WTC11 (cell line): ENCODE measurements at regions not wholly inside any gene's neighbourhood (a gene's known extent, or its start where the extent isn't known, plus 50 kb on each side); places are given as distances from the start of the nearest gene placed in this dataset.

Source experiments
- GRHL2 ChIP-seq: fragments of 250-450 bp; sonication (Bioruptor Pico); IDR thresholded peaks from 2 replicates; pipeline ENCODE4 v1.8.0; 2022; ENCODE audit warnings: mild to moderate bottlenecking, moderate library complexity; ENCODE audit not compliant: insufficient replicate concordance, severe bottlenecking
- IRF2 ChIP-seq: sonication (generic); formaldehyde crosslinking; IDR thresholded peaks from 2 replicates; pipeline ENCODE4 v1.8.0; 2022; ENCODE audit warnings: low read depth, missing genetic modification reagents, borderline replicate concordance
- TEAD1 ChIP-seq: sonication (generic); formaldehyde crosslinking; IDR thresholded peaks from 2 replicates; pipeline ENCODE4 v1.8.0; 2022; ENCODE audit warnings: mild to moderate bottlenecking, missing genetic modification reagents
- TF ChIP-seq, protein P1 (sequence below): sonication (generic); formaldehyde crosslinking; IDR thresholded peaks from 2 replicates; pipeline ENCODE4 v1.8.0; 2022; ENCODE audit warnings: mild to moderate bottlenecking, missing genetic modification reagents
- TF ChIP-seq, protein P2 (sequence below): fragments of 200-600 bp; IDR thresholded peaks from 2 replicates; pipeline ENCODE4 v1.8.0; 2022; ENCODE audit warnings: antibody characterized with exemption
- TF ChIP-seq, protein P3 (sequence below): sonication (generic); formaldehyde crosslinking; IDR thresholded peaks from 2 replicates; pipeline ENCODE4 v1.8.1; 2023; ENCODE audit warnings: mild to moderate bottlenecking, moderate library complexity, missing genetic modification reagents
- TF ChIP-seq, protein P4 (sequence below): sonication (generic); formaldehyde crosslinking; IDR thresholded peaks from 2 replicates; pipeline ENCODE4 v1.8.0; 2023; ENCODE audit warnings: missing genetic modification reagents

DNA sequence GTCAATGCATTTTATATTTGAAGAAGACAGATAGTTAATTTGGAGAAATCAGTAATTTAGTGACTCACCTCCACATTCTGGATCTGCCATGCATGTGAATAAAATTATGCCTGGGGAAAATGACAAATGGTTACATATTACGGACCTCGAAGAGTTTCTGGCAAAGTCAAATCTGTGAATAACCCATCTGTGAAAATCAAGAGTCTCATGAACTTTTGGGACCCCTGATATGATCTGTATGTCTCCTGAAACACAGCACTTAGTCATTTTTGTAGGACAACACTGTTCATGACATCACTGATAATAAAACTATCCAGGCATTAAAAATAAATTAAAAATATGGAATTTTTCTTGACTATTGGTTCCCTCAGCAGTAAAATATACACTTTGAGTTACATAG, 584.5 kb downstream of the TLE4 start:
- TF ChIP-seq, protein P1, sequence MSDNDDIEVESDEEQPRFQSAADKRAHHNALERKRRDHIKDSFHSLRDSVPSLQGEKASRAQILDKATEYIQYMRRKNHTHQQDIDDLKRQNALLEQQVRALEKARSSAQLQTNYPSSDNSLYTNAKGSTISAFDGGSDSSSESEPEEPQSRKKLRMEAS (CRISPR knock-in tag) = no peak
- TF ChIP-seq, protein P2, sequence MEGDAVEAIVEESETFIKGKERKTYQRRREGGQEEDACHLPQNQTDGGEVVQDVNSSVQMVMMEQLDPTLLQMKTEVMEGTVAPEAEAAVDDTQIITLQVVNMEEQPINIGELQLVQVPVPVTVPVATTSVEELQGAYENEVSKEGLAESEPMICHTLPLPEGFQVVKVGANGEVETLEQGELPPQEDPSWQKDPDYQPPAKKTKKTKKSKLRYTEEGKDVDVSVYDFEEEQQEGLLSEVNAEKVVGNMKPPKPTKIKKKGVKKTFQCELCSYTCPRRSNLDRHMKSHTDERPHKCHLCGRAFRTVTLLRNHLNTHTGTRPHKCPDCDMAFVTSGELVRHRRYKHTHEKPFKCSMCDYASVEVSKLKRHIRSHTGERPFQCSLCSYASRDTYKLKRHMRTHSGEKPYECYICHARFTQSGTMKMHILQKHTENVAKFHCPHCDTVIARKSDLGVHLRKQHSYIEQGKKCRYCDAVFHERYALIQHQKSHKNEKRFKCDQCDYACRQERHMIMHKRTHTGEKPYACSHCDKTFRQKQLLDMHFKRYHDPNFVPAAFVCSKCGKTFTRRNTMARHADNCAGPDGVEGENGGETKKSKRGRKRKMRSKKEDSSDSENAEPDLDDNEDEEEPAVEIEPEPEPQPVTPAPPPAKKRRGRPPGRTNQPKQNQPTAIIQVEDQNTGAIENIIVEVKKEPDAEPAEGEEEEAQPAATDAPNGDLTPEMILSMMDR = no peak
- TF ChIP-seq TEAD1 (CRISPR knock-in tag) (no peak), IRF2 (CRISPR knock-in tag) (no peak), GRHL2 (CRISPR knock-in tag) (no peak)
- TF ChIP-seq, protein P3, sequence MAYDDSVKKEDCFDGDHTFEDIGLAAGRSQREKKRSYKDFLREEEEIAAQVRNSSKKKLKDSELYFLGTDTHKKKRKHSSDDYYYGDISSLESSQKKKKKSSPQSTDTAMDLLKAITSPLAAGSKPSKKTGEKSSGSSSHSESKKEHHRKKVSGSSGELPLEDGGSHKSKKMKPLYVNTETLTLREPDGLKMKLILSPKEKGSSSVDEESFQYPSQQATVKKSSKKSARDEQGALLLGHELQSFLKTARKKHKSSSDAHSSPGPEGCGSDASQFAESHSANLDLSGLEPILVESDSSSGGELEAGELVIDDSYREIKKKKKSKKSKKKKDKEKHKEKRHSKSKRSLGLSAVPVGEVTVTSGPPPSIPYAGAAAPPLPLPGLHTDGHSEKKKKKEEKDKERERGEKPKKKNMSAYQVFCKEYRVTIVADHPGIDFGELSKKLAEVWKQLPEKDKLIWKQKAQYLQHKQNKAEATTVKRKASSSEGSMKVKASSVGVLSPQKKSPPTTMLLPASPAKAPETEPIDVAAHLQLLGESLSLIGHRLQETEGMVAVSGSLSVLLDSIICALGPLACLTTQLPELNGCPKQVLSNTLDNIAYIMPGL = no peak
- TF ChIP-seq, protein P4, sequence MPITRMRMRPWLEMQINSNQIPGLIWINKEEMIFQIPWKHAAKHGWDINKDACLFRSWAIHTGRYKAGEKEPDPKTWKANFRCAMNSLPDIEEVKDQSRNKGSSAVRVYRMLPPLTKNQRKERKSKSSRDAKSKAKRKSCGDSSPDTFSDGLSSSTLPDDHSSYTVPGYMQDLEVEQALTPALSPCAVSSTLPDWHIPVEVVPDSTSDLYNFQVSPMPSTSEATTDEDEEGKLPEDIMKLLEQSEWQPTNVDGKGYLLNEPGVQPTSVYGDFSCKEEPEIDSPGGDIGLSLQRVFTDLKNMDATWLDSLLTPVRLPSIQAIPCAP (CRISPR knock-in tag) = no peak
